NOMO-1 treated with DMSO at 0.1 percent for 48 hours (cell line): ENCODE measurements at regions not wholly inside any gene's neighbourhood (a gene's known extent, or its start where the extent isn't known, plus 50 kb on each side); places are given as distances from the start of the nearest gene placed in this dataset.

Source experiments
- DNase-seq: peaks from one replicate; lab custom pipeline; 2025; ENCODE audit not compliant: unreplicated experiment; lab: John Stamatoyannopoulos, UW

DNA sequence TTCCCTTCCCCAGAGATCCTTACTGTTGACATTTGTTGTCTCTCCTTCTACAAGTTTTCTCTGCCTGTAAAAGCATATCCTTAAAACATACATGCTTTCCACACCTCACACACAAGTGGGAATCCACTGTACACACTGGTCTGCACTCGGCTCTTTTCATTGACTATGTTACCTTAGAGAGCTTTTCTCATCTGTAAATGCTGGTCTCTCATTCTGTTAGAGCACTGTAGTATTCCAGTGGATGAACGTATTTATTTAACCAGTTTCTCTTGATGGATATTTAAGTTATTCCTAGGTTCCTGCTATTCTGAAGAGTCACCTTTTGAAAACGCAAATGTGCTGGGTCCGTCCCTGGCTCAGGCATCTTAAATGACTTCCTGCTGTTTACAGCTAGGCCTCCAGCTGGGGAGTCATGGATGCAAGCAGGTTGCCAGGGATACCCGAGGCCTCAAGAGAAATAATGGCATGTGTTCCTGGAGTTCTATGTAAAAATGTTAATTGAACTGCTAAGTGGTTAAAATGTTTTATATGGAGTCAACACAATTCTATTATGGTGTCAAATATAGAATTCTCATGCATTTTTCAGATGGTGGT, 61.1 kb upstream of the TGM3 start:
- no peak for DNase-seq

DNA sequence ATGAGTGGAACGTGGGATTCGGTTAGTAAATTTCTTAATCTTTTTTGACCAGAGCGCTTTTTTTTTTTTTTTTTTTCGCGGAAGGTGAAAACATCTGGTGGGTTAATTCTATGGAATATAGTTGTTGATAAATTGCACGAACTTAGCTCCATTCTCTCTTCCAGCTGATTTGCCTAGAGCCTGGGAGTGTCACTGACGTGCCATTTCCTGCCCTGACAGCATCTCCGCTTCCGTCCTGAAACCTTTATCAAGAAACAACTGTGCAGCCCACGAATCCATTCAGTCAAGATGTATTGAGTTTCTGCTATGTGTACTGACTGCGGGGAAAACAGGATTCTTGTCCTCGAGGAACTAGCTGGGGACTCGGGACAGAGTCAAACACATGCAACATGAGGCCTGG, 59.5 kb upstream of the TGM3 start:
- DNase-seq, result no peak

DNA sequence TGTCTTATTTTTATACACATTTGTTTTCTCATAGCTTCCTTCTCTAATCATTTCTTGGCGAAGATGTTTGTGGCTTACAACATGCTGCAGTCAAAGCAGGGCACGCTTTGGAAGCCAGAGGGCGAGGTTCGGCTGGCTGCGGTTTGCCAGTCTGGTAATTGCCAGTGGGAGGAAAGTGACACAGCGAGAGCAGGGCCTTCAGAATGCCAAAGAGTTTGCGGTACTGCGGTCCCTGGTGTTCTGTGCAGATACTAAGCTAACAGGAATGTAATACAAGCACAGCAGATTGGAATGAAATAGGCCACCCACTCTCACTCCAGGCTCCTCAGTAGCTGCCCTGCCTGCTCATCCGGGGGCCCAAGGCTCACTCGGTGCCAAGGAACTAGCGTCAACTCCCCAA, 58.7 kb upstream of the TGM3 start:
- peak; percentile 23 for DNase-seq

DNA sequence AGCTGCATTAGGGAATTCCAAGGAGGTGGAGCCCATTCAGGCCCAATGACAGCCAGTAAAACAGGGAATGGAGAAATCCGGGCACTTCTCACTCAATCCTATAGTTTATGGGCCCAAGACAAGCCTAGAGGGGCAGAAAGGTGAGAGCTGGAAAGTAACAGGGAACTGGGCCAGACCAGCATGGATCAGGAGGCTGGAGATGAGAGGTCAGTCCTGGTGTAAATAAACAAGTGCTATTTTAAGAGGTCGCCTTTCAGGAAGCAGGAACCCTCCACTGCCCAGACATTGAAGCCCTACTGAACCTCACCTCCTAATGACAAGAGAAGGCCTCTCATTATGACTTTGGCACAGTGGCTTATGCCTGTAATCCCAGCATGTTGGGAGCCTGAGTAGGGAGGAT, 57.2 kb upstream of the TGM3 start:
- no peak for DNase-seq

DNA sequence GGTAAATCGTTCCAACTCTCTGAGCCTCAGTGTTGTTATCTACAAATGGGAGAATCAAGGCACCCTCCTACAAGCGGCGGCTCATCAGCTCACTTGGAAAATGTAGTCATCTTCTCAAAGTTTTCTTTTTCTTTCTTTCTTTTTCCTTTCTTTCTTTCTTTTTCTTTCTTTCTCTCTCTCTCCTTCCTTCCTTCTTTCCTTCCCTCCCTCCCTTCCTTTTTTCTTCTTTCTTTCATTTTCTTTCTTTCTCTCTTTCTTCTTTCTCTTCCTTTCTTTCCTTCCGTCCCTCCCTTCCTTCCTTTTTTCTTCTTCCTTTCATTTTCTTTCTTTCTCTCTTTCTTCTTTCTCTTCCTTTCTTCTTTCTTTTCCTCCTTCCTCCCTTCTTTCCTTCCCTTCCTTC, 55.0 kb upstream of the TGM3 start:
- DNase-seq, result no peak

DNA sequence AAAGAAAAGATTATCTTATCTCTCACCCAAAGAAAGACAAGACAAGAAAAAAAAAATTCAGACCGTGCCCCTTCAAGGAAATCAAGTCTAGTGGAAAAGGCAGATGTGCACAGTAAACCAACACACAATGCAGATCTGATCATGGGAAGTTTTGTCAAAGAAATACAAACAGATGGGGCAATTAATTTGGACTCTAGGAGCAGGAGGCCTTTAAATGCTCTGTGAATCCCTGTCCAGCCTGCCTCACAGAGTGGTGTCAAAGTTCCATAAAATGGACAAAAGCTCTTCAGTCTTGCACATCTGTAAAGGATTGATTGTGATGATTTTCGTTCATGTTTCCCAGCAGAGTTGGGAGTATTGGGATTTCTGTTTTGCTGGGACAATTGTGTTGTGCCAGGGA, 53.1 kb upstream of the TGM3 start:
- DNase-seq, result no peak

DNA sequence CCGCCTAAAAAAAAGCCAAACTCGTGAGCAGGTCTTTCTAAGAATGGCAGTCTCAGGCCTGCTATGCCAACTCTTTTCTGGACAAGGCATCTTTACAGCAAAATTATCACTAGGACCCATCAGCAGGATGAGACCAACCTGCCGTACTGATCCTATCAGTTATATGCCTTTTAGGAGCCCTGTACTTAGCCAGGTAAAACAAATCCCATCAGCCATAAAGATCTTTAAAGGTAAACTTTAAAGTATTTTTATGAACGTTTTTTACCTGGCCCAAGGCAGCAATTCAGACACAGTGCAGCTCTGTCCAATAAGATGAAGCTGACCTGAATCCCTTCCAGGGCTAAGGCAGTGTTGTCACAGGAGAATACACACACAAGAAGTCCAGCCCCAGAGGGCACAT, 51.3 kb upstream of the TGM3 start:
- no peak for DNase-seq

DNA sequence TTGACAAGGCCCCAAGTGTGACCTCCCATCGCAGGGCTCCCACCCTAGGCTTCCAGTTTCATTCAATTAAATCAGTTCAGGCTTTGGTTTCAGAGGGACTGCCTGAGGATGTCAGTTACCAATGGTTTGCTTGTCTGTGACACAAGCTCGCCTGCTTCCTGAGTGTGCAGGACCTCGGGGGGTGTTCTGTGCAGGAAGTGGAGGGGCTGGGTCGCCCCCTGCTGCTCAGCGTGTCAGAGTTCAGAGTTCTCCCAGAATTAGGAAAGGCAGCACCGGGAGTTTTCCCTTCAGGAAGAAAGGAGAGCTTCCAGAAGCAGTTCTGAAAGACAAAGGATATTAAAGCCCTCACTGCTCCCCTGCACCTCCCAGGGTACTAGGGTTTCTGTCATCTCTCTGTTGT, 50.8 kb upstream of the TGM3 start:
- no peak for DNase-seq

DNA sequence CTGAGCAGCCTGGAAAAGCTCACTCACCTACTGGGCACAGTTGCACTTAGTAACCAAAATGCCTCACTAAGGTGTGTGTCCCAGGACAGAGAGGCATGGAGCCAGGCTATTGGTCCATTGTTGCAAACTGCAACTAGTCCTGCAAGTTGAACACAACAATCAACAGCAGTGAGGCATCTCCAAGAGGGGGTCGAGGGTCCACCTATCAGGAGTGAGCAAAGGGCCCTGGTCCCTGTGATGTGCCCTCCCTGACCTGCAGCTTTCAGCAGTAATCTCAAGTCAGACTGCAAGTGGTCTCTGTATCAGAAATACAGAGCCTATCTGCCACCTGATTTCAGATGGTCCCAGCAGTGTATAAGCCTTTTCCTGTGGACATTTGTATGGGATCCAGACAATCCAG, 50.2 kb upstream of the TGM3 start:
- no peak for DNase-seq
